ENCODE measurements at regions not wholly inside any gene's neighbourhood (a gene's known extent, or its start where the extent isn't known, plus 50 kb on each side); places are given as distances from the start of the nearest gene placed in this dataset.

GRCh38 chr11:90448256-90448655 is 225.4 kb upstream of the CHORDC1 start:
- TF ChIP-seq POLR2A (IDR thresholded peaks at IDR 0.05): no peak
- no peak for TF ChIP-seq CTCF (IDR thresholded peaks at IDR 0.05)
